Sigmoid colon (tissue), 4 donors: ENCODE measurements at regions not wholly inside any gene's neighbourhood (a gene's known extent, or its start where the extent isn't known, plus 50 kb on each side); places are given as distances from the start of the nearest gene placed in this dataset.

ENCODE experiments used
- CTCF ChIP-seq, 4 experiments: fragments of 450-650 bp in 3 of 4; fragments of 200-600 bp in 1 of 4; IDR thresholded peaks; one replicate each; pipeline ENCODE4 v1.5.1; 2016 to 2019; ENCODE audit warnings: antibody characterized with exemption in 4 of 4, mild to moderate bottlenecking in 3 of 4, moderate library complexity in 2 of 4
- EP300 ChIP-seq, 4 donors: sonication (generic); formaldehyde crosslinking; IDR thresholded peaks; one replicate each; pipeline ENCODE4 v1.6.1; 2017; ENCODE audit warnings: antibody characterized with exemption in 4 of 4
- POLR2A ChIP-seq, 2 donors: fragments of 450-650 bp; IDR thresholded peaks; one replicate each; pipeline ENCODE4 v1.6.1; 2016; ENCODE audit warnings: antibody characterized with exemption in 2 of 2, mild to moderate bottlenecking in 2 of 2, moderate library complexity in 2 of 2
- POLR2AphosphoS5 ChIP-seq, 4 donors: sonication (generic); formaldehyde crosslinking; IDR thresholded peaks; one replicate each; pipeline ENCODE4 v1.6.1; 2017; ENCODE audit warnings: antibody characterized with exemption in 4 of 4

GRCh38 chr22:25363474-25363873, 144.0 kb downstream of the CRYBB2 start:
- TF ChIP-seq CTCF (IDR thresholded peaks at IDR 0.05) (no peak), POLR2A (IDR thresholded peaks at IDR 0.05) (no peak), POLR2AphosphoS5 (IDR thresholded peaks at IDR 0.05) (no peak), EP300 (IDR thresholded peaks at IDR 0.05) (no peak)
